Esophagus muscularis mucosa (tissue), 4 donors: ENCODE measurements at regions not wholly inside any gene's neighbourhood (a gene's known extent, or its start where the extent isn't known, plus 50 kb on each side); places are given as distances from the start of the nearest gene placed in this dataset.

Experiments
- DNase-seq: peaks from one replicate; pipeline ENCODE4 v3.0.0-alpha.2; 2017; ENCODE audit errors: extremely low spot score
- H3K27ac ChIP-seq, 4 donors: fragments of 200-600 bp; sonication (generic); replicated peaks in 1 of 4; 1 replicate in 3 of 4; 2 replicates in 1 of 4; pipeline ENCODE4 v1.5.1; 2016 to 2019; ENCODE audit warnings: mild to moderate bottlenecking in 1 of 4
- H3K27me3 ChIP-seq, 4 donors: fragments of 200-600 bp; sonication (generic); one replicate each; pipeline versions ENCODE4 v1.5.1 to v1.6.0; 2016 to 2019
- H3K36me3 ChIP-seq, 4 donors: fragments of 200-600 bp; sonication (generic); one replicate each; pipeline ENCODE4 v1.5.1; 2016 to 2019
- H3K4me1 ChIP-seq, 4 donors: fragments of 200-600 bp; sonication (generic); one replicate each; pipeline ENCODE4 v1.5.1; 2016 to 2019
- H3K4me3 ChIP-seq, 4 donors: fragments of 200-600 bp; sonication (generic); 1 replicate in 2 of 4; 2 replicates in 2 of 4; pipeline ENCODE4 v1.5.1; 2016 to 2019; ENCODE audit warnings: mild to moderate bottlenecking in 4 of 4, moderate library complexity in 1 of 4
- H3K9me3 ChIP-seq, 4 donors: fragments of 200-600 bp; sonication (generic); 1 replicate in 3 of 4; 2 replicates in 1 of 4; pipeline ENCODE4 v1.5.1; 2016 to 2019
- CTCF ChIP-seq, 3 experiments: fragments of 200-600 bp in 2 of 3; fragments of 450-650 bp in 1 of 3; sonication (generic) in 2 of 3; IDR thresholded peaks; one replicate each; pipeline ENCODE4 v1.5.1; 2017 to 2019; ENCODE audit warnings: antibody characterized with exemption in 3 of 3, mild to moderate bottlenecking in 2 of 3, moderate library complexity in 1 of 3
- EP300 ChIP-seq: sonication (generic); formaldehyde crosslinking; IDR thresholded peaks from one replicate; pipeline ENCODE4 v1.6.1; 2017; ENCODE audit warnings: antibody characterized with exemption
- POLR2A ChIP-seq: fragments of 450-650 bp; IDR thresholded peaks from one replicate; pipeline ENCODE4 v1.6.1; 2017; ENCODE audit warnings: antibody characterized with exemption, moderate library complexity, mild to moderate bottlenecking, low read depth
- POLR2AphosphoS5 ChIP-seq, 2 donors: sonication (generic); formaldehyde crosslinking; IDR thresholded peaks; one replicate each; pipeline ENCODE4 v1.6.1; 2017; ENCODE audit warnings: antibody characterized with exemption in 2 of 2
- WGBS: methylation state at CpG from one replicate; pipeline ENCODE4 v1.1.5; 2018; 5-methylcytosine and 5-hydroxymethylcytosine counted together
- intact Hi-C: fragments of 100-400 bp; cut with DNase I; formaldehyde crosslinking; loops from one replicate; pipeline ENCODE4 v1.15.1; 2023

- DNase-seq = no peak
- H3K9me3 ChIP-seq = no peaks in the 10 kb centered on the region
- 60% methylated on average over 4 of the region's 4 CpGs for WGBS
- TF ChIP-seq EP300 = no peak
- TF ChIP-seq POLR2A = no peak
- no peak for TF ChIP-seq CTCF (IDR thresholded peaks at IDR 0.05)
- TF ChIP-seq POLR2AphosphoS5 (IDR thresholded peaks at IDR 0.05) = no peak
- H3K27me3 ChIP-seq = no peaks in the 10 kb centered on the region
- H3K4me3 ChIP-seq = no peak overlapping the region
- H3K4me1 ChIP-seq = peaks cover 0 to 10% (median 7%) of the 10 kb centered on the region in 4 donors
- H3K36me3 ChIP-seq = no peaks in the 10 kb centered on the region
- no peak overlapping the region for H3K27ac ChIP-seq
- intact Hi-C loops = no loop called here
Measured at GRCh38 chr2:215868846-215869543, 144.4 kb downstream of the MREG start.

DNA sequence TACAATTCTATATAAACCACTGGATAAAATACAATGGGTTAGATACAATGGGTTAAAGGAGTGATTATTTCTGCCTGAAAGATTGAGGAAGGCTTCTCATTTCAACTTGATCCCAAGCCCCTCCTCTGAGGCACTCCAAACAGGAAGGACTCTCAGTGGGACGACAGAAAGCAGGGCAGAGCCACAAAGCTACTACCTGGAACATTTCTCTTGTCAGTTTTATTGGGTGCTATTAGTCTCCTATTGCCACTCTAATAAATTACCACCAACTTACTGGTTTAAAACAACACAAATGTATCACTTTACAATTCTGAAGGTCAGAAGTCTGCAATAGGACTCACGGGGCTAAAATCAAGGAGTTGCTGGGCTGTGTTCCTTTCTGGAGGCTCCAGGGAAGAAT, 146.7 kb downstream of the MREG start:
- no peak overlapping the region for H3K4me3 ChIP-seq
- no peak for DNase-seq
- intact Hi-C loops = no loop called here
- no peak overlapping the region for H3K27ac ChIP-seq
- H3K27me3 ChIP-seq = no peaks in the 10 kb centered on the region
- H3K9me3 ChIP-seq = no peaks in the 10 kb centered on the region
- H3K4me1 ChIP-seq = peaks cover 0 to 10% (median 7%) of the 10 kb centered on the region in 4 donors
- TF ChIP-seq CTCF (IDR thresholded peaks at IDR 0.05) (no peak), EP300 (no peak), POLR2AphosphoS5 (IDR thresholded peaks at IDR 0.05) (no peak), POLR2A (no peak)
- no peaks in the 10 kb centered on the region for H3K36me3 ChIP-seq
- 72% methylated on average over 2 of the region's 2 CpGs for WGBS

- Histone ChIP-seq H3K4me3 (no peak overlapping the region), H3K9me3 (no peaks in the 10 kb centered on the region), H3K4me1 (peaks cover 0 to 6% (median 3%) of the 10 kb centered on the region in 4 donors), H3K36me3 (no peaks in the 10 kb centered on the region), H3K27me3 (no peaks in the 10 kb centered on the region), H3K27ac (no peak overlapping the region)
- WGBS = 39% methylated on average over 2 of the region's 2 CpGs
- TF ChIP-seq CTCF (IDR thresholded peaks at IDR 0.05) = no peak
- TF ChIP-seq EP300 = no peak
- TF ChIP-seq POLR2A = no peak
- TF ChIP-seq POLR2AphosphoS5 (IDR thresholded peaks at IDR 0.05) = no peak
- intact Hi-C loops = no loop called here
- no peak for DNase-seq
Measured at GRCh38 chr2:215863687-215864086, 149.7 kb downstream of the MREG start.

DNA sequence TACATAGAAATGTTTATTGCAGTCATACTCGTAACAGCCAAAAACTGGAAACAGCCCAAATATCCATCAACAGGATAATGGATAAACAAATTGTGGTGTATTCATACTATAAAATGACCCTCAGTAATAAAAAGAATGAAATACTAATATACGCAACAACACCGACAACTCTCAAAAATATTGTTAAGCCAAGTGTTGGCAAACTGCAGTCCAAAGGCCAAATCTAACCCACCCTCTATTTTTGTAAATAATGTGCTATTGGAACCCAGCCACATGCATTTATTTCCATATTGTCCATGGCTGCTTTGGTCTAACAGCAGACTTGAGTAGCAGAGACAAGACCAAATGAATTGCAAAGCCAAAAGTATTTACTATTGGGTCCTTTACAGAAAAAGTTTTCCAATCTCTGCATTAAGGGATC, 151.0 kb downstream of the MREG start:
- Histone ChIP-seq H3K27me3 (no peaks in the 10 kb centered on the region), H3K4me1 (peaks cover 0 to 4% (median 0%) of the 10 kb centered on the region in 4 donors), H3K36me3 (no peaks in the 10 kb centered on the region), H3K27ac (no peak overlapping the region), H3K9me3 (no peaks in the 10 kb centered on the region), H3K4me3 (no peak overlapping the region)
- 78% methylated on average over 3 of the region's 3 CpGs for WGBS
- intact Hi-C loops = no loop called here
- no peak for TF ChIP-seq POLR2A
- no peak for DNase-seq

DNA sequence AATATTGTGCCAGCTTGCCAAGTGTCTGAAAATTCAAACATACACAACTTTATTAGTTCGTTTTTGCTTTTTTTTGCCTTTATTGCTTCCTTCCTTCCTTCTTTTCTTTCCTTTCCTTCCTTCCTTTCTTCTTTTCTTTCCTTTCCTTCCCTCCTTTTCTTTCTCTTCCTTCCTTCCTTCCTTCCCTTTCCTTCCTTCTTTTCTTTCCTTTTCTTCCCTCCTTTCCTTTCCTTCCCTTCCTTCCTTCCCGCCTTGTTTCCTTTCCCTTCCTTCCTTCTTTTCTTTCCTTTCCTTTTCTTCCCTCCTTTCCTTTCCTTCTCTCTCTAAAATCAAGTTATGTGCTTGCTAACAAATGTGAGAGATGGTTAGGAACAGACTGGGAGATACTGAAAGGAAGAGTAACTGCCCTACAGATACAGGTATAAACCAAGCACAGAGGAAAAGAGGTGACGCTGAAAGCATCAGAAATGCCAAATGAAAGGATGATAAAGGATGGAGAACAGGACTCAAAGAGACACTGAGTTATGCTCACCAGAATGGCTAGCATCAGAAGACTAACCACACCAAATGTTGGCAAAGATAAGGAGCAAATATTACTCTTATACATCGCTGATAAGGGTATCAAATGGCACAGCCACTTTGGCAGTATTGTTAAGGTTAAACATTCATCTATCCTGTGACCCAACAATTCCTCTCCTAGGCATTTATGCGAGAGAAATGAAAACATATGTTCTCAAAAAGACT, 151.6 kb downstream of the MREG start:
- H3K4me1 ChIP-seq = peaks cover 0 to 4% (median 0%) of the 10 kb centered on the region in 4 donors
- no peak overlapping the region for H3K4me3 ChIP-seq
- no peak overlapping the region for H3K27ac ChIP-seq
- H3K36me3 ChIP-seq = no peaks in the 10 kb centered on the region
- H3K9me3 ChIP-seq = no peaks in the 10 kb centered on the region
- no peaks in the 10 kb centered on the region for H3K27me3 ChIP-seq
- WGBS = 81% methylated on average over 5 of the region's 5 CpGs
- intact Hi-C loops = no loop called here
- DNase-seq = no peak
- TF ChIP-seq POLR2A (no peak), EP300 (no peak), CTCF (IDR thresholded peaks at IDR 0.05) (no peak), POLR2AphosphoS5 (IDR thresholded peaks at IDR 0.05) (no peak)
